GM06990 (cell line): ENCODE measurements at regions not wholly inside any gene's neighbourhood (a gene's known extent, or its start where the extent isn't known, plus 50 kb on each side); places are given as distances from the start of the nearest gene placed in this dataset.

Source experiments
- DNase-seq: peaks from one replicate; pipeline ENCODE4 v3.0.0-alpha.2; 2011; ENCODE audit not compliant: insufficient read length; ENCODE audit errors: extremely low read depth
- H3K27me3 ChIP-seq: replicated peaks from 2 replicates; pipeline ENCODE4 v1.6.0; 2011; ENCODE audit warnings: low read length; ENCODE audit not compliant: control insufficient read depth, insufficient read depth
- H3K36me3 ChIP-seq: 2 replicates; pipeline ENCODE4 v1.5.1; 2011; ENCODE audit warnings: low read length; ENCODE audit not compliant: control insufficient read depth, insufficient read depth
- H3K4me3 ChIP-seq: replicated peaks from 2 replicates; pipeline ENCODE4 v1.5.1; 2011; ENCODE audit warnings: low read depth, mild to moderate bottlenecking, control low read depth, low read length
- CTCF ChIP-seq: IDR thresholded peaks from 2 replicates; pipeline ENCODE4 v1.5.1; 2011; ENCODE audit warnings: low read length, control low read depth, mild to moderate bottlenecking, inconsistent platforms; ENCODE audit not compliant: insufficient read depth, poor library complexity, severe bottlenecking

- H3K4me3 ChIP-seq = no peak overlapping the region
- no peaks in the 10 kb centered on the region for H3K36me3 ChIP-seq
- no peak for DNase-seq
- no peak for TF ChIP-seq CTCF
- H3K27me3 ChIP-seq = no peaks in the 10 kb centered on the region
These were observed 604.4 kb downstream of the PRELID2 start for GRCh38 chr5:145230781-145231180.

DNA sequence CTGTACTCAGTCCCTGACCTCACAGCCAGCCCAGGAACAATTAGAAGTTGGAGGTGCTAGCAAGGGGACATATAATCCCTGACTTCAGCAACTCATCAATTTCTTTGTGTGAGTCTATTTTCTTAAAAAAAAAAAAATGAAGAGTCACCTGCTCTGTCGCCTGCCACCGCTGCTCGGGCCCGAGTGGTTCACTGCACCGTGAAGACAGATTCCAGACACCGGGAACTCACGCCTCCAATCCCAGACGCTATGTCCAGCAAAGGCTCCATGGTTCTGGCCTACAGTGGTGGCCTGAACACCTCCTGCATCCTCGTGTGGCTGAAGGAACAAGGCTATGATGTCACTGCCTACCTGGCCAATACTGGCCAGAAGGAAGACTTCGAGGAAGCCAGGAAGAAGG, 606.6 kb downstream of the PRELID2 start:
- no peak for TF ChIP-seq CTCF
- no peak for DNase-seq
- H3K36me3 ChIP-seq = no peaks in the 10 kb centered on the region

GRCh38 chr5:145227881-145228280, 607.3 kb downstream of the PRELID2 start:
- Histone ChIP-seq H3K36me3 (no peaks in the 10 kb centered on the region), H3K4me3 (no peak overlapping the region), H3K27me3 (no peaks in the 10 kb centered on the region)
- DNase-seq = no peak
- no peak for TF ChIP-seq CTCF

More for the DNA sequence above, 606.6 kb downstream of the PRELID2 start:
- no peaks in the 10 kb centered on the region for H3K27me3 ChIP-seq
- no peak overlapping the region for H3K4me3 ChIP-seq

DNA sequence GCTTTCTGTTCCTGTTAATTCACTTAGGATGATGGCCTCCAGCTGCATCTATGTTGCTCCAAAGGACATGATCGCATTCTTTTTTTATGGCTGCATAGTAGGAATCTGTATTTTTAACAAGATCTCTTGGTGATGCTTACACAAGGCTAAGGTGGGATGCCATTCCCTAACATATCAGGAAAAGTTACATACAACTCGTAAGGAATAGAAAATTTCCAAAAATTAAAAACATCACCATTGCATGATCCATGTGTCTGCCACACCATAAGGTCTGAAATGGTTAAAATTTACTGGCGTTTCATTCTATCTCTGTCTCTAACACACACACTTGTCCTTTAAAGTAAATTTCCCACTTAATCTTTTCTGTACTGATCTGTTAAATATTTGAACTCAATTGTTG, 608.4 kb downstream of the PRELID2 start:
- Histone ChIP-seq H3K36me3 (no peaks in the 10 kb centered on the region), H3K27me3 (no peaks in the 10 kb centered on the region), H3K4me3 (no peak overlapping the region)
- no peak for DNase-seq
- TF ChIP-seq CTCF = no peak

DNA sequence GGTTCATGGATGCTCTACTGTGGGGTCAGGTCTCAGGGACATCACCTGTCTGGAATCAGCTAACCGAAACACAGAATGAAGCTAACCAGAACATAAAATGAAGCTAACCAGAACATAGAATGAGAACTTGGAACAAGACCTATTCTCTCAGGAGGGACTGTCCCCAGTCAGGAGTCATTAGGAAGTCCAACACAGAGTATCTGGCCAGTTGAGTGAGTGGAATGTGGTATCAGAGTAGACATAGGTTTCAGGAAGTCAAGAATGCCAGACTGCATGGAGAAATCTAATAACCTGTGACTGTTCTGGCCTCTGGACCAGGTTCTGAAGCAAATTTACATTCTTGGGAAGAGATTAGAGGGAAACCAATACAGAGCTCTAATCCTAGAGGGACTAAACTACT, 609.6 kb downstream of the PRELID2 start:
- H3K36me3 ChIP-seq = no peaks in the 10 kb centered on the region
- TF ChIP-seq CTCF = no peak
- no peak for DNase-seq
- no peaks in the 10 kb centered on the region for H3K27me3 ChIP-seq
- H3K4me3 ChIP-seq = no peak overlapping the region

GRCh38 chr5:145223582-145223981, 611.6 kb downstream of the PRELID2 start:
- TF ChIP-seq CTCF = no peak
- no peaks in the 10 kb centered on the region for H3K36me3 ChIP-seq
- H3K4me3 ChIP-seq = no peak overlapping the region
- no peak for DNase-seq
- no peaks in the 10 kb centered on the region for H3K27me3 ChIP-seq
